ENCODE measurements at regions not wholly inside any gene's neighbourhood (a gene's known extent, or its start where the extent isn't known, plus 50 kb on each side); places are given as distances from the start of the nearest gene placed in this dataset.

GRCh38 chr5:136620621-136621020 is 255.3 kb upstream of the TRPC7 start:
- no peaks in the 10 kb centered on the region for H4K20me1 ChIP-seq (ENCODE audit: insufficient read depth, low read length, poor library complexity, severe bottlenecking)
- H3K9me2 ChIP-seq (replicated peaks; ENCODE audit: low read depth, low read length): no peaks in the 10 kb centered on the region
- H3K36me3 ChIP-seq (ENCODE audit: insufficient read depth, low read length): no peaks in the 10 kb centered on the region
- H3F3A ChIP-seq (ENCODE audit: low read depth): no peaks in the 10 kb centered on the region; the same call in 1 of the 2 replicates
- peaks cover 63% of the 10 kb centered on the region for H3K4me1 ChIP-seq (ENCODE audit: insufficient read depth, low read length, poor library complexity, severe bottlenecking)
- peak overlapping the region; percentile 62 for H3K4me2 ChIP-seq (ENCODE audit: low read depth, low read length, poor library complexity, severe bottlenecking)
- H3K9ac ChIP-seq (ENCODE audit: low read depth, low read length, poor library complexity, severe bottlenecking): no peak overlapping the region
- no peaks in the 10 kb centered on the region for H3K79me2 ChIP-seq (ENCODE audit: insufficient read depth, low read length)
- no peaks in the 10 kb centered on the region for H3K9me3 ChIP-seq (ENCODE audit: insufficient read depth, low read depth, low read length)
- H3K4me3 ChIP-seq (ENCODE audit: low read length, poor library complexity, severe bottlenecking): peak overlapping the region; percentile 34
- TF ChIP-seq, protein P1, sequence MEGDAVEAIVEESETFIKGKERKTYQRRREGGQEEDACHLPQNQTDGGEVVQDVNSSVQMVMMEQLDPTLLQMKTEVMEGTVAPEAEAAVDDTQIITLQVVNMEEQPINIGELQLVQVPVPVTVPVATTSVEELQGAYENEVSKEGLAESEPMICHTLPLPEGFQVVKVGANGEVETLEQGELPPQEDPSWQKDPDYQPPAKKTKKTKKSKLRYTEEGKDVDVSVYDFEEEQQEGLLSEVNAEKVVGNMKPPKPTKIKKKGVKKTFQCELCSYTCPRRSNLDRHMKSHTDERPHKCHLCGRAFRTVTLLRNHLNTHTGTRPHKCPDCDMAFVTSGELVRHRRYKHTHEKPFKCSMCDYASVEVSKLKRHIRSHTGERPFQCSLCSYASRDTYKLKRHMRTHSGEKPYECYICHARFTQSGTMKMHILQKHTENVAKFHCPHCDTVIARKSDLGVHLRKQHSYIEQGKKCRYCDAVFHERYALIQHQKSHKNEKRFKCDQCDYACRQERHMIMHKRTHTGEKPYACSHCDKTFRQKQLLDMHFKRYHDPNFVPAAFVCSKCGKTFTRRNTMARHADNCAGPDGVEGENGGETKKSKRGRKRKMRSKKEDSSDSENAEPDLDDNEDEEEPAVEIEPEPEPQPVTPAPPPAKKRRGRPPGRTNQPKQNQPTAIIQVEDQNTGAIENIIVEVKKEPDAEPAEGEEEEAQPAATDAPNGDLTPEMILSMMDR (conservative IDR thresholded peaks at IDR 0.05; ENCODE audit: low read length): no peak
- TF ChIP-seq EZH2phosphoT487 (IDR thresholded peaks at IDR 0.05; ENCODE audit: borderline replicate concordance): no peak
- 0 out of 2 replicates have a peak overlapping the region, but pooled peaks have one; percentile 18 for H2AFZ ChIP-seq (ENCODE audit: low read length)
- H3K27me3 ChIP-seq (ENCODE audit: insufficient read depth, low read length, poor library complexity, severe bottlenecking): no peaks in the 10 kb centered on the region

DNA sequence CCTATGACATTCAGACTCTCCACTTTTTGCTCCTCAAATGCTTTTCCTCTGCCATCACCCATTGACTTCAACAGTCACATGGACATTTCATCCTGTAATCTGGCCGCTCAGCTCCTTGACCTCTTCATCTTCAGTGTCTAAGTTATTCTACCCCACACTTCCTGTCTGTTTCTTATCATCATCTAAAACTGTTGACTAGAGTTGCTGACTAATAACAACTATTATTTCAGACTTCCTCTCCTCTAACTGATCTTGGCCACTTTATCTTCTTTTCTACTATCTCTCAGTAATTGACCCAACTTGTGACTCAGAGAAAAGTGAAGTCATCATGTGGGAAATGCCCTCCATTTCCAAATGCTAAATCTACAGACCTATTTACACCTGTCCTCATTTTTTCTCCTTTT is 254.7 kb upstream of the TRPC7 start:
- H3K27me3 ChIP-seq (ENCODE audit: insufficient read depth, low read length, poor library complexity, severe bottlenecking): no peaks in the 10 kb centered on the region
- H3F3A ChIP-seq (ENCODE audit: low read depth): no peaks in the 10 kb centered on the region; the same call in 1 of the 2 replicates
- peaks cover 68% of the 10 kb centered on the region for H3K4me1 ChIP-seq (ENCODE audit: insufficient read depth, low read length, poor library complexity, severe bottlenecking)
- no peak for TF ChIP-seq EZH2phosphoT487 (IDR thresholded peaks at IDR 0.05; ENCODE audit: borderline replicate concordance)
- TF ChIP-seq, protein P1 (conservative IDR thresholded peaks at IDR 0.05; ENCODE audit: low read length): no peak
- H3K9me2 ChIP-seq (replicated peaks; ENCODE audit: low read depth, low read length): no peaks in the 10 kb centered on the region
- peak overlapping the region; percentile 62 for H3K4me2 ChIP-seq (ENCODE audit: low read depth, low read length, poor library complexity, severe bottlenecking)
- no peaks in the 10 kb centered on the region for H3K9me3 ChIP-seq (ENCODE audit: insufficient read depth, low read depth, low read length)
- no peaks in the 10 kb centered on the region for H3K79me2 ChIP-seq (ENCODE audit: insufficient read depth, low read length)
- H3K9ac ChIP-seq (ENCODE audit: low read depth, low read length, poor library complexity, severe bottlenecking): no peak overlapping the region
- H3K4me3 ChIP-seq (ENCODE audit: low read length, poor library complexity, severe bottlenecking): peak overlapping the region; percentile 34
- no peaks in the 10 kb centered on the region for H4K20me1 ChIP-seq (ENCODE audit: insufficient read depth, low read length, poor library complexity, severe bottlenecking)
- H2AFZ ChIP-seq (ENCODE audit: low read length): 0 out of 2 replicates have a peak overlapping the region, but pooled peaks have one; percentile 18
- H3K36me3 ChIP-seq (ENCODE audit: insufficient read depth, low read length): no peaks in the 10 kb centered on the region

DNA sequence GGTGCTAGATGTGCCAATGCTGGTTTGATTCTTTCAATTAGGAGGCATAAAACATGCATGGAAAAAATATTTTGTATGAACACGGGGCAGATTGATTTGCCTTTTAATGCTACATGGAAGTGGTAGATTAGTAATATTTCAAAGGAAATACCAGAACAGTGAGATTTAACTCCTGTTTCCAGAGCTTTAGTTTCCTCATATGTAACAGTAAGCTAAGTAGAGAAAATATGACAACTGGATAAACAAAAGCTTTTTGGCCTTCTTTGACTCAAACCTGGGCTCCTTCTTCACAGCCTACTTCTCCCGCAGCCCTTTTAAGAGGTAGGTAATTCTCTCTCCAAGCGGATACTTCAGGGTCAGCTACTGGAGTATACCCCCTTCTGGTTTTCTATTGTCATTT is 254.2 kb upstream of the TRPC7 start:
- TF ChIP-seq, protein P1 (conservative IDR thresholded peaks at IDR 0.05; ENCODE audit: low read length): no peak
- no peak for TF ChIP-seq EZH2phosphoT487 (IDR thresholded peaks at IDR 0.05; ENCODE audit: borderline replicate concordance)
- no peaks in the 10 kb centered on the region; the same call in 1 of the 2 replicates for H3F3A ChIP-seq (ENCODE audit: low read depth)
- peak overlapping the region; percentile 62 for H3K4me2 ChIP-seq (ENCODE audit: low read depth, low read length, poor library complexity, severe bottlenecking)

More for the DNA sequence above, 254.2 kb upstream of the TRPC7 start:
- H3K36me3 ChIP-seq (ENCODE audit: insufficient read depth, low read length): no peaks in the 10 kb centered on the region
- H3K4me1 ChIP-seq (ENCODE audit: insufficient read depth, low read length, poor library complexity, severe bottlenecking): peaks cover 68% of the 10 kb centered on the region
- 0 out of 2 replicates have a peak overlapping the region, but pooled peaks have one; percentile 18 for H2AFZ ChIP-seq (ENCODE audit: low read length)
- H3K9ac ChIP-seq (ENCODE audit: low read depth, low read length, poor library complexity, severe bottlenecking): peak overlapping the region; percentile 13
- H4K20me1 ChIP-seq (ENCODE audit: insufficient read depth, low read length, poor library complexity, severe bottlenecking): no peaks in the 10 kb centered on the region
- H3K79me2 ChIP-seq (ENCODE audit: insufficient read depth, low read length): no peaks in the 10 kb centered on the region
- no peaks in the 10 kb centered on the region for H3K9me2 ChIP-seq (replicated peaks; ENCODE audit: low read depth, low read length)
- H3K9me3 ChIP-seq (ENCODE audit: insufficient read depth, low read depth, low read length): no peaks in the 10 kb centered on the region
- H3K4me3 ChIP-seq (ENCODE audit: low read length, poor library complexity, severe bottlenecking): peak overlapping the region; percentile 7
- H3K27me3 ChIP-seq (ENCODE audit: insufficient read depth, low read length, poor library complexity, severe bottlenecking): no peaks in the 10 kb centered on the region

Measured in Loucy (cell line).